Duodenal mucosa (tissue), 2 donors: ENCODE measurements at regions not wholly inside any gene's neighbourhood (a gene's known extent, or its start where the extent isn't known, plus 50 kb on each side); places are given as distances from the start of the nearest gene placed in this dataset.

Experiments
- H3K27ac ChIP-seq: one replicate; pipeline ENCODE4 v1.7.0; 2013; ENCODE audit warnings: low read depth, low read length
- H3K27me3 ChIP-seq, 2 donors: one replicate each; pipeline ENCODE4 v1.7.0; 2013; ENCODE audit warnings: low read length in 2 of 2, control low read depth in 1 of 2; ENCODE audit not compliant: insufficient read depth in 2 of 2, control insufficient read depth in 1 of 2
- H3K36me3 ChIP-seq, 2 donors: one replicate each; pipeline ENCODE4 v1.7.0; 2013; ENCODE audit warnings: low read length in 2 of 2, control low read depth in 1 of 2; ENCODE audit not compliant: insufficient read depth in 2 of 2, control insufficient read depth in 1 of 2
- H3K4me1 ChIP-seq, 2 donors: one replicate each; pipeline ENCODE4 v1.7.0; 2013; ENCODE audit warnings: low read length in 2 of 2, control low read depth in 1 of 2; ENCODE audit not compliant: insufficient read depth in 2 of 2, control insufficient read depth in 1 of 2
- H3K4me3 ChIP-seq, 2 donors: one replicate each; pipeline ENCODE4 v1.7.0; 2013; ENCODE audit warnings: low read length in 2 of 2, low read depth in 1 of 2
- H3K9ac ChIP-seq, 2 donors: one replicate each; pipeline ENCODE4 v1.7.0; 2013; ENCODE audit warnings: low read length in 2 of 2, low read depth in 1 of 2
- H3K9me3 ChIP-seq, 2 donors: one replicate each; pipeline ENCODE4 v1.7.0; 2013; ENCODE audit warnings: low read length in 2 of 2, control low read depth in 1 of 2; ENCODE audit not compliant: control insufficient read depth in 1 of 2

GRCh38 chr9:29838491-29839020 lies 2265.3 kb upstream of the C9orf72 start:
- Histone ChIP-seq H3K36me3 (no peaks in the 10 kb centered on the region), H3K4me3 (no peak overlapping the region), H3K9me3 (no peaks in the 10 kb centered on the region), H3K27me3 (no peaks in the 10 kb centered on the region), H3K9ac (no peak overlapping the region), H3K27ac (no peak overlapping the region), H3K4me1 (no peaks in the 10 kb centered on the region)

GRCh38 chr9:29844251-29844650 lies 2271.0 kb upstream of the C9orf72 start:
- Histone ChIP-seq H3K27me3 (no peaks in the 10 kb centered on the region), H3K27ac (no peak overlapping the region), H3K36me3 (no peaks in the 10 kb centered on the region), H3K4me3 (no peak overlapping the region), H3K9ac (no peak overlapping the region), H3K9me3 (no peaks in the 10 kb centered on the region), H3K4me1 (no peaks in the 10 kb centered on the region)

GRCh38 chr9:29850664-29851063 lies 2277.4 kb upstream of the C9orf72 start:
- Histone ChIP-seq H3K27ac (no peak overlapping the region), H3K9me3 (no peaks in the 10 kb centered on the region), H3K9ac (no peak overlapping the region), H3K27me3 (no peaks in the 10 kb centered on the region), H3K4me1 (no peaks in the 10 kb centered on the region), H3K4me3 (no peak overlapping the region), H3K36me3 (no peaks in the 10 kb centered on the region)

GRCh38 chr9:29861803-29862202 lies 2288.5 kb upstream of the C9orf72 start:
- no peaks in the 10 kb centered on the region for H3K27me3 ChIP-seq
- no peaks in the 10 kb centered on the region for H3K36me3 ChIP-seq
- no peaks in the 10 kb centered on the region for H3K9me3 ChIP-seq
- no peak overlapping the region for H3K4me3 ChIP-seq
- no peak overlapping the region for H3K27ac ChIP-seq
- no peak overlapping the region for H3K9ac ChIP-seq
- no peaks in the 10 kb centered on the region for H3K4me1 ChIP-seq

- Histone ChIP-seq H3K36me3 (no peaks in the 10 kb centered on the region), H3K27ac (no peak overlapping the region), H3K4me1 (no peaks in the 10 kb centered on the region), H3K9ac (no peak overlapping the region), H3K27me3 (no peaks in the 10 kb centered on the region), H3K9me3 (no peaks in the 10 kb centered on the region), H3K4me3 (no peak overlapping the region)
Observed at GRCh38 chr9:29865764-29866313, 2292.6 kb upstream of the C9orf72 start.

GRCh38 chr9:29866556-29866955 lies 2293.3 kb upstream of the C9orf72 start:
- Histone ChIP-seq H3K4me1 (no peaks in the 10 kb centered on the region), H3K9ac (no peak overlapping the region), H3K4me3 (no peak overlapping the region), H3K27ac (no peak overlapping the region), H3K27me3 (no peaks in the 10 kb centered on the region), H3K36me3 (no peaks in the 10 kb centered on the region), H3K9me3 (no peaks in the 10 kb centered on the region)

GRCh38 chr9:29873579-29873978 lies 2300.3 kb upstream of the C9orf72 start:
- Histone ChIP-seq H3K4me3 (no peak overlapping the region), H3K27me3 (no peaks in the 10 kb centered on the region), H3K9ac (no peak overlapping the region), H3K4me1 (no peaks in the 10 kb centered on the region), H3K36me3 (no peaks in the 10 kb centered on the region), H3K9me3 (no peaks in the 10 kb centered on the region), H3K27ac (no peak overlapping the region)

- Histone ChIP-seq H3K36me3 (no peaks in the 10 kb centered on the region), H3K4me1 (no peaks in the 10 kb centered on the region), H3K4me3 (no peak overlapping the region), H3K9me3 (no peaks in the 10 kb centered on the region), H3K27ac (no peak overlapping the region), H3K9ac (no peak overlapping the region), H3K27me3 (no peaks in the 10 kb centered on the region)
Observed at GRCh38 chr9:29875547-29875946, 2302.3 kb upstream of the C9orf72 start.

GRCh38 chr9:29882767-29883166 lies 2309.5 kb upstream of the C9orf72 start:
- H3K4me1 ChIP-seq, result no peaks in the 10 kb centered on the region
- H3K27me3 ChIP-seq, result no peaks in the 10 kb centered on the region
- no peaks in the 10 kb centered on the region for H3K36me3 ChIP-seq
- H3K4me3 ChIP-seq, result no peak overlapping the region
- H3K9me3 ChIP-seq, result no peaks in the 10 kb centered on the region
- no peak overlapping the region for H3K9ac ChIP-seq
- no peak overlapping the region for H3K27ac ChIP-seq

GRCh38 chr9:29906065-29906464 lies 2332.8 kb upstream of the C9orf72 start:
- H3K4me1 ChIP-seq, result no peaks in the 10 kb centered on the region
- H3K27me3 ChIP-seq, result no peaks in the 10 kb centered on the region
- no peak overlapping the region for H3K27ac ChIP-seq
- H3K36me3 ChIP-seq, result no peaks in the 10 kb centered on the region
- H3K4me3 ChIP-seq, result no peak overlapping the region
- no peaks in the 10 kb centered on the region for H3K9me3 ChIP-seq
- H3K9ac ChIP-seq, result no peak overlapping the region

- Histone ChIP-seq H3K36me3 (no peaks in the 10 kb centered on the region), H3K4me3 (no peak overlapping the region)
Observed at GRCh38 chr9:29928072-29928471, 2354.8 kb upstream of the C9orf72 start.

More at GRCh38 chr9:29928072-29928471, 2354.8 kb upstream of the C9orf72 start:
- Histone ChIP-seq H3K27ac (no peak overlapping the region), H3K27me3 (no peaks in the 10 kb centered on the region), H3K9ac (no peak overlapping the region), H3K4me1 (no peaks in the 10 kb centered on the region), H3K9me3 (no peaks in the 10 kb centered on the region)
